T-cell (primary cell): ENCODE measurements at regions not wholly inside any gene's neighbourhood (a gene's known extent, or its start where the extent isn't known, plus 50 kb on each side); places are given as distances from the start of the nearest gene placed in this dataset.

Source experiments
- ATAC-seq, 4 experiments: fragments of 200-7000 bp in 3 of 4; fragments of 150-1000 bp in 1 of 4; cut with Tn5 transposase; replicated peaks in 1 of 4; 1 replicate in 3 of 4; 2 replicates in 1 of 4; pipeline ENCODE4 v1.10.0; 2021; ENCODE audit warnings: moderate library complexity in 3 of 4, mild to moderate bottlenecking in 2 of 4, moderate number of reproducible peaks in 1 of 4
- CTCF ChIA-PET, 2 donors: fragments of 300-600 bp; sonication (Branson Sonifier 250); formaldehyde crosslinking; loops; one replicate each; lab custom pipeline; 2022; ENCODE audit warnings: antibody characterized with exemption in 2 of 2; lab: Charles Lee
- POLR2A ChIA-PET, 2 donors: fragments of 300-600 bp; sonication (Branson Sonifier 250); formaldehyde crosslinking; loops; one replicate each; lab custom pipeline; 2022; ENCODE audit warnings: antibody characterized with exemption in 2 of 2; lab: Charles Lee
- DNase-seq, 35 experiments: peaks; one replicate each; pipeline versions ENCODE4 v3.0.0 to v3.0.0-alpha.2; 2013 to 2023
- H3K27ac ChIP-seq: one replicate; pipeline ENCODE4 v1.5.1; 2013; ENCODE audit warnings: low read length
- H3K27me3 ChIP-seq, 2 experiments: replicated peaks in 1 of 2; 1 replicate in 1 of 2; 2 replicates in 1 of 2; pipeline versions ENCODE4 v1.6.1 to v1.7.0; 2013; ENCODE audit warnings: low read length in 1 of 2, mixed read lengths in 1 of 2; ENCODE audit not compliant: control insufficient read depth in 2 of 2, insufficient read depth in 2 of 2; ENCODE audit errors: extremely low read depth in 1 of 2
- H3K36me3 ChIP-seq, 2 donors: 1 replicate in 1 of 2; 2 replicates in 1 of 2; pipeline versions ENCODE4 v1.6.1 to v1.7.0; 2013; ENCODE audit warnings: low read length in 1 of 2; ENCODE audit not compliant: control insufficient read depth in 2 of 2, insufficient read depth in 1 of 2; ENCODE audit errors: extremely low read depth in 1 of 2
- H3K4me1 ChIP-seq, 2 experiments: 1 replicate in 1 of 2; 2 replicates in 1 of 2; pipeline versions ENCODE4 v1.6.1 to v1.7.0; 2013; ENCODE audit warnings: low read length in 2 of 2, mixed read lengths in 1 of 2; ENCODE audit not compliant: insufficient read depth in 2 of 2, control insufficient read depth in 1 of 2; ENCODE audit errors: extremely low read depth in 1 of 2
- H3K4me3 ChIP-seq, 2 donors: 1 replicate in 1 of 2; 2 replicates in 1 of 2; pipeline versions ENCODE4 v1.5.1 to v1.7.0; 2013; ENCODE audit warnings: mild to moderate bottlenecking in 2 of 2, low read length in 1 of 2, moderate library complexity in 1 of 2; ENCODE audit not compliant: control insufficient read depth in 1 of 2; ENCODE audit errors: extremely low read depth in 1 of 2
- H3K9me3 ChIP-seq: 2 replicates; pipeline ENCODE4 v1.7.0; 2013
- H3K27ac Mint-ChIP-seq, 2 donors: one replicate each; pipeline ENCODE4 v1.8.0; 2020 to 2021; ENCODE audit warnings: mild to moderate bottlenecking in 2 of 2, mixed read lengths in 2 of 2
- H3K27me3 Mint-ChIP-seq, 2 donors: one replicate each; pipeline ENCODE4 v1.8.0; 2021 to 2022; ENCODE audit warnings: mixed read lengths in 2 of 2
- H3K36me3 Mint-ChIP-seq: one replicate; pipeline ENCODE4 v1.8.0; 2021; ENCODE audit warnings: mixed read lengths
- H3K4me1 Mint-ChIP-seq, 3 donors: one replicate each; pipeline ENCODE4 v1.8.0; 2020 to 2022; ENCODE audit warnings: mixed read lengths in 3 of 3, mild to moderate bottlenecking in 1 of 3
- H3K4me3 Mint-ChIP-seq, 3 donors: one replicate each; pipeline ENCODE4 v1.8.0; 2020 to 2022; ENCODE audit warnings: mild to moderate bottlenecking in 3 of 3, mixed read lengths in 3 of 3, moderate library complexity in 3 of 3
- H3K9me3 Mint-ChIP-seq, 3 donors: one replicate each; pipeline ENCODE4 v1.8.0; 2020 to 2022; ENCODE audit warnings: mixed read lengths in 3 of 3
- WGBS: methylation state at CpG from one replicate; pipeline ENCODE4 v1.1.5; 2013; ENCODE audit warnings: missing lambda C conversion rate; ENCODE audit not compliant: insufficient coverage; 5-methylcytosine and 5-hydroxymethylcytosine counted together

GRCh38 chr2:222810044-222810443, 50.8 kb upstream of the ACSL3 start:
- H3K4me1 Mint-ChIP-seq, result peaks cover 0 to 4% (median 0%) of the 10 kb centered on the region in 3 donors
- no peaks in the 10 kb centered on the region for H3K36me3 Mint-ChIP-seq
- ChIA-PET CTCF (no interaction called here), POLR2A (no interaction called here)
- 93% methylated on average over 2 of the region's 5 CpGs for WGBS
- no peak overlapping the region for H3K4me3 Mint-ChIP-seq
- no peak overlapping the region for H3K27ac ChIP-seq
- H3K9me3 Mint-ChIP-seq, result no peaks in the 10 kb centered on the region
- no peaks in the 10 kb centered on the region for H3K4me1 ChIP-seq
- DNase-seq (no peak), ATAC-seq (no peak)
- H3K36me3 ChIP-seq, result no peaks in the 10 kb centered on the region
- no peaks in the 10 kb centered on the region for H3K27me3 ChIP-seq
- peaks cover 3 to 4% of the 10 kb centered on the region in 2 donors for H3K27me3 Mint-ChIP-seq
- no peak overlapping the region for H3K4me3 ChIP-seq
- H3K9me3 ChIP-seq, result no peaks in the 10 kb centered on the region
- no peak overlapping the region for H3K27ac Mint-ChIP-seq
